ENCODE measurements at regions not wholly inside any gene's neighbourhood (a gene's known extent, or its start where the extent isn't known, plus 50 kb on each side); places are given as distances from the start of the nearest gene placed in this dataset.

DNA sequence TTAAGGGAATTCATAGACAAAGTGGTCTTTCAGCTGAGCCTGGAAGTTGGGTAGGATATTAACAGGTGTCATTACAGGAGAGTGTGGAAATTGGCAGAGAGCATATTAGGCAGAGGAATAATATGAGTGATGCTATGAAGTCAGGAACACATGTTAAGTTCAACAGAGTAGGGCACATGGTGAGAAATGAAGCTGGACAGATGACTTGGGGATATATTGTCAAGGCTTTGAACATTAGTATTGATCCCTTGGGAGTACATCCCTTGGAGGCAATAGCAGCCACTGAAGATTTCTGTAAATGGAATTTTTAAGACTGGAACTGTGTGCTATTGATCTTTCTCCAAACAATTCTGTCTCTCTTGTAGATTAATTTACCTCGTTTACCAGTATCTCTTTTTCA lies 170.7 kb downstream of the SCG2 start:
- FAIRE-seq = no peak
- H3K9me3 ChIP-seq (replicated peaks; ENCODE audit: control insufficient read depth, insufficient read depth, low read length) = no peaks in the 10 kb centered on the region
- H3K36me3 ChIP-seq (ENCODE audit: control insufficient read depth in 2 of 2, insufficient read depth in 2 of 2, low read length in 1 of 2) = no peaks in the 10 kb centered on the region
- intact Hi-C loops (cut with micrococcal nuclease; ENCODE audit: unreplicated experiment) (no loop called here), in situ Hi-C loops (cut with MboI) (no loop called here)
- H3K27ac ChIP-seq (ENCODE audit: control insufficient read depth, insufficient read depth) = no peak overlapping the region
- ATAC-seq = no peak
- ChIA-PET SMC1A (ENCODE audit: uncharacterized antibody, unreplicated experiment) (no interaction called here), CTCF (no interaction called here), RAD21 (ENCODE audit: unreplicated experiment) (no interaction called here), POLR2A (no interaction called here)
- H4K20me1 ChIP-seq (ENCODE audit: control insufficient read depth, insufficient read depth) = no peaks in the 10 kb centered on the region
- no peak for DNase-seq (ENCODE audit: low read depth, low spot score)
- H3K4me2 ChIP-seq (ENCODE audit: control insufficient read depth, insufficient read depth) = no peak overlapping the region
- TF ChIP-seq TCF7 (IDR thresholded peaks at IDR 0.05; ENCODE audit: borderline replicate concordance) (no peak), MXI1 (IDR thresholded peaks at IDR 0.05; ENCODE audit: low read depth, low read length) (no peak), HDAC6 (IDR thresholded peaks at IDR 0.05; ENCODE audit: unreplicated experiment) (no peak), ZSCAN29 (IDR thresholded peaks at IDR 0.05) (no peak), POLR2AphosphoS5 (IDR thresholded peaks at IDR 0.05; ENCODE audit: low read length) (no peak), ZNF384 (IDR thresholded peaks at IDR 0.05; ENCODE audit: borderline replicate concordance, low read depth, low read length) (no peak), SUPT20H (IDR thresholded peaks at IDR 0.05; ENCODE audit: borderline replicate concordance, control insufficient read depth, low read depth, low read length) (no peak), TARDBP (IDR thresholded peaks at IDR 0.05; ENCODE audit: borderline replicate concordance) (no peak), ATF7 (IDR thresholded peaks at IDR 0.05; ENCODE audit: low read depth) (no peak), BHLHE40 (IDR thresholded peaks at IDR 0.05; ENCODE audit: borderline replicate concordance in 1 of 2, low read depth in 2 of 2, low read length in 1 of 2) (no peak), STAT3 (IDR thresholded peaks at IDR 0.05; ENCODE audit: low read depth, low read length) (no peak), ASH2L (IDR thresholded peaks at IDR 0.05; ENCODE audit: borderline replicate concordance, low read depth) (no peak)
- TF ChIP-seq, protein P1, sequence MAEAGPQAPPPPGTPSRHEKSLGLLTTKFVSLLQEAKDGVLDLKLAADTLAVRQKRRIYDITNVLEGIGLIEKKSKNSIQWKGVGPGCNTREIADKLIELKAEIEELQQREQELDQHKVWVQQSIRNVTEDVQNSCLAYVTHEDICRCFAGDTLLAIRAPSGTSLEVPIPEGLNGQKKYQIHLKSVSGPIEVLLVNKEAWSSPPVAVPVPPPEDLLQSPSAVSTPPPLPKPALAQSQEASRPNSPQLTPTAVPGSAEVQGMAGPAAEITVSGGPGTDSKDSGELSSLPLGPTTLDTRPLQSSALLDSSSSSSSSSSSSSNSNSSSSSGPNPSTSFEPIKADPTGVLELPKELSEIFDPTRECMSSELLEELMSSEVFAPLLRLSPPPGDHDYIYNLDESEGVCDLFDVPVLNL (IDR thresholded peaks at IDR 0.05; ENCODE audit: low read depth, low read length) = no peak
- TF ChIP-seq, protein P2, sequence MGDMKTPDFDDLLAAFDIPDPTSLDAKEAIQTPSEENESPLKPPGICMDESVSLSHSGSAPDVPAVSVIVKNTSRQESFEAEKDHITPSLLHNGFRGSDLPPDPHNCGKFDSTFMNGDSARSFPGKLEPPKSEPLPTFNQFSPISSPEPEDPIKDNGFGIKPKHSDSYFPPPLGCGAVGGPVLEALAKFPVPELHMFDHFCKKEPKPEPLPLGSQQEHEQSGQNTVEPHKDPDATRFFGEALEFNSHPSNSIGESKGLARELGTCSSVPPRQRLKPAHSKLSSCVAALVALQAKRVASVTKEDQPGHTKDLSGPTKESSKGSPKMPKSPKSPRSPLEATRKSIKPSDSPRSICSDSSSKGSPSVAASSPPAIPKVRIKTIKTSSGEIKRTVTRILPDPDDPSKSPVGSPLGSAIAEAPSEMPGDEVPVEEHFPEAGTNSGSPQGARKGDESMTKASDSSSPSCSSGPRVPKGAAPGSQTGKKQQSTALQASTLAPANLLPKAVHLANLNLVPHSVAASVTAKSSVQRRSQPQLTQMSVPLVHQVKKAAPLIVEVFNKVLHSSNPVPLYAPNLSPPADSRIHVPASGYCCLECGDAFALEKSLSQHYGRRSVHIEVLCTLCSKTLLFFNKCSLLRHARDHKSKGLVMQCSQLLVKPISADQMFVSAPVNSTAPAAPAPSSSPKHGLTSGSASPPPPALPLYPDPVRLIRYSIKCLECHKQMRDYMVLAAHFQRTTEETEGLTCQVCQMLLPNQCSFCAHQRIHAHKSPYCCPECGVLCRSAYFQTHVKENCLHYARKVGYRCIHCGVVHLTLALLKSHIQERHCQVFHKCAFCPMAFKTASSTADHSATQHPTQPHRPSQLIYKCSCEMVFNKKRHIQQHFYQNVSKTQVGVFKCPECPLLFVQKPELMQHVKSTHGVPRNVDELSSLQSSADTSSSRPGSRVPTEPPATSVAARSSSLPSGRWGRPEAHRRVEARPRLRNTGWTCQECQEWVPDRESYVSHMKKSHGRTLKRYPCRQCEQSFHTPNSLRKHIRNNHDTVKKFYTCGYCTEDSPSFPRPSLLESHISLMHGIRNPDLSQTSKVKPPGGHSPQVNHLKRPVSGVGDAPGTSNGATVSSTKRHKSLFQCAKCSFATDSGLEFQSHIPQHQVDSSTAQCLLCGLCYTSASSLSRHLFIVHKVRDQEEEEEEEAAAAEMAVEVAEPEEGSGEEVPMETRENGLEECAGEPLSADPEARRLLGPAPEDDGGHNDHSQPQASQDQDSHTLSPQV (IDR thresholded peaks at IDR 0.05) = no peak
- no peak overlapping the region for H3K9ac ChIP-seq (ENCODE audit: control insufficient read depth, insufficient read depth, low read length)
- no peaks in the 10 kb centered on the region for H3K4me1 ChIP-seq (ENCODE audit: control insufficient read depth, insufficient read depth, low read length)
- BruUV-seq (replicated peaks) = no TSS peak
- H3K27me3 ChIP-seq (replicated peaks in 1 of 2; ENCODE audit: control insufficient read depth in 2 of 2, insufficient read depth in 2 of 2, low read length in 1 of 2) = no peaks in the 10 kb centered on the region
- H3K79me2 ChIP-seq (ENCODE audit: control insufficient read depth, insufficient read depth, low read length) = no peaks in the 10 kb centered on the region
- 0% methylated on average over 1 of the region's 1 CpG for WGBS (ENCODE audit: insufficient coverage, insufficient replicate concordance, low lambda C conversion rate, missing lambda C conversion rate)
- H3K4me3 ChIP-seq = no peak overlapping the region
- no peak overlapping the region for H2AFZ ChIP-seq (ENCODE audit: control insufficient read depth, low read depth, low read length)

Data from GM12878 (cell line).